SW 1271 (cell line): ENCODE measurements at regions not wholly inside any gene's neighbourhood (a gene's known extent, or its start where the extent isn't known, plus 50 kb on each side); places are given as distances from the start of the nearest gene placed in this dataset.
"Not testable (repeated sequence)": the region's sequence is repeated elsewhere in the genome, so short reads cannot be mapped to it uniquely, and the experiment has no call there.

Experiments used
- DNase-seq, 2 experiments: peaks; one replicate each; lab custom pipeline; 2025; lab: John Stamatoyannopoulos, UW

DNA sequence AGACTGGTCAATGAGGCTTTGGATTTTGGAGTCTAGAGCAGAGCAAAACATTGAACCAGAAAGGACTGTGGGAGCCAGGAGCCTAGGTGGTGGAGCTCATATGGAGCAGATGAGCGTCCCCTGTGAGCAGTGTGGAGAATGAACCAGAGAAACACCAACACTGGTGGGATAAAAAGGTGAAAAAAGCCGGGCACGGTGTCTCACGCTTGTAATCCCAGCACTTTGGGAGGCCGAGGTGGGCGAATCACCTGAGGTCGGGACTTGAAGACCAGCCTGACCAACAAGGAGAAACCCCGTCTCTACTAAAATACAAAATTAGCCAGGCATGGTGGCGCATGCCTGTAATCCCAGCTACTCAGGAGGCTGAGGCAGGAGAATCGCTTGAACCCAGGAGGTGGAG lies 192.7 kb upstream of the CDH5 start:
- DNase-seq = not testable (repeated sequence)

DNA sequence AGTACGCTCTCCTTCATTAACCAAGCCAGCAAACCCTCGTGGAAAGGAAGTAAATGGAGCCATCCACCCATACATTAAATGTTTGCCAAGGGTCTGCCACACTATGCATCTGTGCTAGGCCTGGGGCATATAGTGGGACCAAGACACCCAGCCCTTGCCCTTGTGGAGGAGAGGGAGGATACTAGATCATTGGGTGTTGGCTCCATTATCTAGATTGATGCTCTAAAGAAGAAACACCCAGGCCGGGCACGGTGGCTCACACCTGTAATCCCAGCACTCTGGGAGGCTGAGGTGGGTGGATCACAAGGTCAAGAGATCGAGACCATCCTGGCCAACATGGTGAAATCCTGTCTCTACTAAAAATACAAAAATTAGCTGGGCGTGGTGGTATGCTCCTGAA lies 193.3 kb upstream of the CDH5 start:
- DNase-seq = not testable (repeated sequence)

DNA sequence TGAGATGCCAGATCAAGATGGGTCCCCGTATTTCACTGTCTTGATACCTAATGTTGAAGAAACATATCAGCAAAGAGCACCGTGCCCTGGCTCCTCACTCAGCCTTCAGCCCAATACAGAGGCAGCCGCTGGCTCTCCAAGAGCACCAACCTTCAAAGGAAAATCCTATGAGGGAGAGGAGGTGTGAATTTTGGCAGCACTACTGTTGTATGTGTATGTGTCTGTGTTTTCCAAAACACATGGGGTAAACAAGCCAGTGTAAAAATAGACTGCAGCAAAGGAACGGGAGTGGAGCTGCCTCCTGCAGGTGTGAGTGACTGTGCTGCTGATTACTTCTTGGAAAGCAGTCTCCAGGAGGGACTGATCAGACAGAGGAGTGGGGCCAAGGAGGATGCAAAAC lies 194.0 kb upstream of the CDH5 start:
- no peak for DNase-seq

DNA sequence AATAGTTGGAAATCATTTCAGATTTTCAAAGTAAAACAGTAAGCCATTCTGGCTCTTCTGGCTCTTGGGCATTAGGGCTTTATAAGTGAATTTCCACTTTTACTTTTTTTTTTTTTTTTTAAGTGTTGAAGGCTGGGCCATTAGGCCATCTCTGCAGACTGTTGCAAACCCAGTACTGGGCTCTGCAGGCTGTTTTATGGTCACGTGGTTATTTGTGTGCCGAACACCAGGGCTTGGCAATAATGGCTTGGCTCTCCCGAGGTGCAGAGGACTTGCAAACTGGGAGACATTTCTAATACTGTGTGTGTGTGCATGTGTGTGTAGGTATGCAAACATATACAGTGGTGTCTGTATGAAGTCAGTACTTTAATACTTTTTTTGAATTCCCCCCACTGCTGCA lies 194.9 kb upstream of the CDH5 start:
- no peak for DNase-seq

DNA sequence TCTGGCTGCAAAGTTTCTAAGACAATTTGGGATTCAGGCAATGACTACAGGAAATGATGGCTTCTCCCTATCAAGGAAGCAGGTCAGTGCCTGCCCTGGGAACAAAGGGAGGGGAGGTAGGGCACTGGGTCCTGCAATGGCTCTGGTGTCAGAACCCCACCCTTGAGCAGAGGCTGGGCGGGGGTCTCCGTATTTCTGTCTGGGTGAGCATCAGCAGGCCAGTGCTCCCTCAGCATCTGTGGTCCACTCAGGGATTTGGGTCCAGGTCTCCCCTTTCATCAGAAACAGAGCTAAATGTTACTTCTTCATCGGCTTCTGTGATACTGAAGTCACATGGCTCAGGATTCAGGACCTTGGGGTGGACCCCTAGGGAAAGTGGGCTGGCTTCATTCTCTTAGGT lies 195.5 kb upstream of the CDH5 start:
- DNase-seq = no peak

DNA sequence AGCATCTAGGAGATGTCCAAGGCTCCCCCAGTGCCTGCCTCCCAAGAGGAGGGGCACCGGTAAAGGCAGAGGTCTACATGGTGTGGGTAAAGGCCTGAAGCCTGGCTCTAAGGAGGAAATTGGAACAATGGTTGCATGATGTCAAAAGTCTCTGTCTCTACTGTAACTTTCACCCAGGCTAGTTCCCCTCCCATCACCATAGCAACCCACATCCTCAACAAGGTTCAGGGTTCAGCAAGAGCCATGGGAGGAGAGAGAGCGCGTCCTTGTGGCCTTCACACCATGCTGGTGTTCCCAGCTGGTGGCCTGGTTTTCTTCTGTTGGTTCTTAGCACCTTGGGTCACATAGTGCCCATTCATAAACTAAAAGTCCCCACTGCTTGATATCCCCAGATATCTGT lies 196.7 kb upstream of the CDH5 start:
- no peak for DNase-seq

DNA sequence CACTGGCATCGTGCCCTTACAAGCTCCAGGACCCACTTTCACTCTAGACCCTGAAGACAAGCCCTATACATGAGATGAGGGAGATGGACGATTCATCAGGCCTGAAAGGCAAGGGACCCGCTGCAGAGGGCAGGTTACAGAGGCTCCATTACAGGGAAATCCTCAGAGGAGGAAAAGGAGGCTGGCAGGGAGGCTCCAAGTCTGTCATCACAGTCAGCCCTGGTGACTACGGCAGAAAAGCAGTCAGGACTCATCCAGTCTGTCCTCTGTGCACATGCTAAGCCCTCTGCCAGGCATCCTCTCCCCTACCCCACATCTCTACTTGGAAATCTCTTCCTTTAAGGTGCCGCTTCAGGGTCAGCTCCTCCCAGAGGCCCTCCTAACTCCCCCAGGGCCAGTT lies 197.7 kb upstream of the CDH5 start:
- no peak for DNase-seq

DNA sequence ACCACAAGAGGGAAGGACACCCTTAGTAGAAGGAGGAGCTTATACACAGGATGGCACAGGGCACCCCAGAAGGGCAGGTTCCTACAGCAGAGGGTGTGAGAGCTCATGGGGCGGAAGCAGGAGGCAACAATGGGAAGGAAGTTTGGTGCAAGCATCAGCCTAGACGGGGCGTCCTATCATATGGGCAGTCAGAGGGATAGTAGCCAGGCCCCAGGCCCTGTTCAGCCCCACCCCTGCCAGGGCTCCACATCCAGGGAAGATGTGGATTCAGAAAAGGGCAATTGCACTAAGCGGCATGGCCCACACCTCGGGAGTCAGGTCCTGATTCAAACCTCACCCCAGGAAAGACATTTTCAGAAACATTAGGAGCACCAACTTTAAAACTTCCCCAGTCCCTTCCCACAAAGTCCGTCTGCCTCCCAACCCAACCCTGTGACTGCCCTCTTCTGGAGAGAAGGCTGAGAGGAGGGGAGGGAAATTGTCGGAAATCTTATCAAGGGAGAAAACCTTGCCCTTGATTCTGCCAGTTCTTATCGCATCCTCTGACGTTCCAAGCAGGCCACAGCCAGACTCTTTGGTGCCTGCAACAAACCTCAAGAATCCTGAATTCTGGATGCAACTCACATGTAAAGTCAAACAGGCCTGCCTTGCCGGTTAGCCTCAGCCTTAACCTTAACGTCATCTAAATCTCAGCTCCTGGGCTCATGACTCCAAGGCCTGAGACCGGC lies 198.8 kb upstream of the CDH5 start:
- no peak for DNase-seq

DNA sequence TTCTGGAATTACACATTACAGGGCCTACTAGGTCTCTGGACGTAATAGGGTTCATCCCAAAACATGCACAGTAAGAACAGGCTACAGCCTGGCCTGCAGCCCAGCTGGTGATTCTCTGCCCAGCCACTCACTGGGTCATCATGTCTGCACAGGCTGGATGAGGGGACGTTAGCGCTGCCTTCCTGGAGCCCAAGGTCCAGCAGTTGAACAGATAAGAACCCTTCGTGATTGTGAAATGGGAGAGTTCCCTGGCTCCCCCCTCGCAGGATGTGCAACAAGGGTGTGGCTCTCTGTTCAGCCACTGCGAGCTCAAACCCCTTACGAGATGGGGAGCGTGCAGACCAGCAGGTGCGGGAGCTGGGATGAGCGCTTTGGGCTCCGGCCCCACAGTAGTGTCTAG lies 200.0 kb upstream of the CDH5 start:
- DNase-seq = no peak

DNA sequence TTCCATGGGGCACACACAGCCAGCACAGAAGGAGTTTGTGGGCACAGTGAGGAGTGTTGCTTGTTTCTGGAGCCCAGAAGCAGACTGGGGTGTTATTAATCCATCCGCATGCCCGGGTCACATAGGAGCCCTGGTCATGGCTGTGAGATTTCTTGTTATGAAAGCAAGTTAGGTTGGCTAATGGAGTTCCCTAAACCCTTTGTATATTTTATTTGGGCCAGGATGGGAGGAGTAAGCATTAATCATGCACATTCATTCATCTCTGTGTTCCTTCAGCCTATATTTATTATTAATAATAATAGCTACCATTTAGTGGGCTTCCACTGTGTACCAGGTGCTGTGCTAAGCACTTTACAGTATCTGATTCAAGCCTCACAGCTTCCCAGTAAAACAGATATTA lies 200.6 kb upstream of the CDH5 start:
- DNase-seq = no peak

DNA sequence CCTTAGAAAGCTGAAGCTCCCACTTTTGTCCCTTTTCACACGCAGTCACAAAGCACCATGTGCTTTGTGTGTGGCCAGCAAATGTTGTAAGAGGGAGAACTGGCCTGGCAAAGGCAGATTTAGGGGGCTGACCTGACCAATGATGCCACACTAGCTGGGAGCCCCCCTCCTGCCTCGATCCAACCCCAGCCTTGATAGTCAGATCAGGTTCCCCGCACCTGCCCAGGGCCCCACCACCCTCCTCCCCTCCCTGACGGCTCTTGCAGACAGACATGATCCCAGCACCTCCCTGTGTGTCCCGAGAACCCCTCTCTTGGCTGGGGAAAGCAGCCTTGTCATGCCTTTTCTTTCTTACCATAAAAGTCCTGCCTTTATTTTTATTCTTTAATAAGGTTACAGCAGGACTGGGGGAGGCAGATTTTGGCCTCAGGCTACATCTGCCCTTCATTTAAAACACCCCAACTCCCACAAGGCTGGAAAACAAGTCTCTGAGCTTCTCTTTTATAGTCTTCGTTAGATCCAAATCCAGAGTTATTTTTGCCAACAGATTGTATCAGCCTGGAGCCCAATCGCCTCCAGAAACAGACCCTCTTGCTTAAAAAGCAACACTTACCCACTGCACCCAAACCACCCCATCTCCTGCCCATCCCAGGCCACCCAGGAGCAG lies 201.8 kb upstream of the CDH5 start:
- DNase-seq = no peak

DNA sequence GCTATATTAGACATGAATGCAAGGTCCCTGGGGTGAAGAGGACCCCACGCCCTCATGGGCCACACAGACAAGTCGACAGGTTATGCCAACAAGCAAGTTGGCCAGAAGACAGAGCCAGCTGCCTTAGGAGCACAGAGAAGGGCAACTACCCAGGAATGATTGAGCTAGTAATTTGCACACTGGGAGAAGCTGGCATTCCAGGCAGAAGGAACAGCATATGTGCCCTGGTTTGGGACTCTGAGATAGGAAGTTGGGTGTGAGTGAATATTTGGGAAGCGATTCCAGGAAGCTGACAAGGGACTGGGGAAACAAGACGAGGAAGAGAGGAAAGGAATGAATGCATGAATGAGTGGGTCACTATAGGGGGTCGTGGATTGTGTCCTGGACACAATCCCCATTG lies 203.7 kb upstream of the CDH5 start:
- no peak for DNase-seq

DNA sequence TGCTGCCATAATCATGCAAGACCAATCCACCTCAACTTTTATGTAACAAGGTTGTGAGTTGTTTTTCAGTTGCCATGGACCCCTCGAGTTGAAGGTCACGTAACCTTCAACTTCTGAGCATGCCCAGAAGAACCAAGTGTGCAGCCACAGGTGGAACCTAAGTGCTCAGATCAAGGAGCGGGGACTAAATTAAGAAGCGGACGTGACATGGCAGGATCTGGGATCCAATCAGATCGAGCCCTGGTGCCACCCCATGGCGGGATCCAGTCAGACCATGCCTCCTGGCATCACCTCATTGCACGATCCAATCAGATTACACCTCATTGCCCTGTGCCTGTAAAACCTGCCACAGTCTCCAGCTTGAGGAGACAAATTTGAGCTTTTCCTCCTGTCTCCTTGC lies 204.5 kb upstream of the CDH5 start:
- DNase-seq = peak in 1 of 2 experiments; percentile 9

DNA sequence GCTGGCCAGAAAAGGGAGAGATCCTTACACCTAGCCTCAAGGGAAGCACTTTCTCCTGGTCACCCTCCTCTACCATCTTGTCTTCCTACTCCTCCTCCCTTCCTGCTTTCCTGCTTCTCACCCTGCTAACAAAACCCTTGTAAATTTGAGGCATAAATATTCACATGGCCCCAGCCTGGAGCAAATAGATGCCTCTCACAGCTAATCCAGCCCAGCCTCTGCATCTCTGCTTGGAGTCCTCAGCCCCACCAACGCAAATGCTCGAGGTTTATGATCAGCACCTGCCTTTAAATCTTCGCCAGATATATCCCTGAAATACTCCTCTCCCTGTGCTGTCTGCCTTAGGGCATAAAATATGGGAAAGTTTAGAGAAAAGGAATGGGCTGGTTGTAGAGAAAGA lies 205.2 kb upstream of the CDH5 start:
- DNase-seq = no peak

DNA sequence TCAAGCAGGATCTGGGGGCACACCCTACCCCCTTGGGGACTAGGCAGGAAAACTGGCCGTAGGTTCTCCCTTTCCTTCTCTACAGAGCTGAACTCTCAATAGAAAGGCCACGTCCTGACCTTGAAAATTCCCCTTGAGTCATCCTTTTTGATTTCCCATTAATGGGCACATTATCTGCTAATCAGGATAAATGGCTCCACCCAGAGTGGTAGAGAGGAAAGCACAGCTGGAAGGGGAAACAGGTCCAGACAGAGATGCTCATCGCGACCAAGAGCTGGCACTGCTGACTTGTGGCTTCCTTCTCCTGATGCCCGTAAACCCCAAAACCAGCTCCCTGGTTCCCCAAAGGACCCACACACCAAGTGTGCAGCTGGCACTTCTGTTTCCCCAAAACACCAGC lies 206.5 kb upstream of the CDH5 start:
- DNase-seq = no peak

DNA sequence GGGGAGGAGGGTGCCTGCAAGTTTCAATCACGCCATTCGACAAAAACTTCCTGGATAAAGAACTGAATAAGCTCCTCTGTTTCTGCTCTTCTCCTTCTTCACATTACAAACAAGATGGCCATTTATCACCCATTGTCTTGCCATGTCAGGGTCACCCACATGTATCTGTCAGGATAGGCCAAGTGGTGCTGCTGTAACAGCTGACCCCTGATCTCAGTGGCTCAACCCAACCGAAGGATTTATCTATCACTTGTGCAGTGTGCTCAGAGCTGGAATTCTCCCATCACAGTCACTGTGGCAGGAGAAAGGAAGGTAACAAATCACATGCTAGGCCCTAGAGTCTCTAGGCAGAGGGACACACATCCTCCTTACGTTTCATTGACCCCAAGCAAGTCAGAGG lies 210.0 kb upstream of the CDH5 start:
- no peak for DNase-seq

DNA sequence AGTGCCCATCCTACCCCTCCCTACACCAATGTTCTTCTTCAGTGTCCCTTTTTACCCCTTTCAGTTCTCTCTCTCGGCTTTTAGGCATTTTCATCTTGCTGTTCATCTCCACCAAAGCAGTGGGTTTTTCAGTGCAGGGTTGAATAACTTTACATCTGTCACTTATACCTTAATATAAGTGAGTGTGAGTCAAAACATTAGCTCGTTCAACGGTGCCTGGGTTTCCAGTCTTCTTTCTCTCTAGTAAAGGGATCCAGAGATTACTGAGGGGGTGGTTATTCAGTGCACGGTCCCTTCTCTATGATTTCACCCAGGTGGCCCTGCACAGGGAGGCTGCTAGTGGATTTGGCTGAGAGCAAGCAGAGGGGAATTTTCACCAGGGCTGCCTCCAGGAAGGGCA lies 210.6 kb upstream of the CDH5 start:
- DNase-seq = no peak

DNA sequence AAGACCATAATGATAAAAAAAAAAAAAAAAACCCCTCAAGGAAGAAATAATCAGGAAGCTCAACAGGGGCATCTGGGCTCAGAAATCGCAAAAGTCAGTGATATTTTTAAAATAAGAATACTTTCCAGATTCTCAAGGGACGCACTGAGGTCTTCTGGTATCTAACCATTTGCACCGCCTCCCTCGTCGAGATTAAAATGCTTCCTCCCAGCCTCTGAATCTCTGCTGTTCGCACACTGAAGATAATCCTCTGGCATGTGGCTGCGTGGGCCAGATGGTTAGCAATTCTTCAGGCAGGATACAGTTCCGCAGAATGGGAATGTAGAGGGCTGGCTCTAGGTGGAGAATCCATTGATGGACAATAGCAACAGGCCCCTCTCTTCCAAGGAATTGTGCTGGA lies 211.7 kb upstream of the CDH5 start:
- DNase-seq = no peak

DNA sequence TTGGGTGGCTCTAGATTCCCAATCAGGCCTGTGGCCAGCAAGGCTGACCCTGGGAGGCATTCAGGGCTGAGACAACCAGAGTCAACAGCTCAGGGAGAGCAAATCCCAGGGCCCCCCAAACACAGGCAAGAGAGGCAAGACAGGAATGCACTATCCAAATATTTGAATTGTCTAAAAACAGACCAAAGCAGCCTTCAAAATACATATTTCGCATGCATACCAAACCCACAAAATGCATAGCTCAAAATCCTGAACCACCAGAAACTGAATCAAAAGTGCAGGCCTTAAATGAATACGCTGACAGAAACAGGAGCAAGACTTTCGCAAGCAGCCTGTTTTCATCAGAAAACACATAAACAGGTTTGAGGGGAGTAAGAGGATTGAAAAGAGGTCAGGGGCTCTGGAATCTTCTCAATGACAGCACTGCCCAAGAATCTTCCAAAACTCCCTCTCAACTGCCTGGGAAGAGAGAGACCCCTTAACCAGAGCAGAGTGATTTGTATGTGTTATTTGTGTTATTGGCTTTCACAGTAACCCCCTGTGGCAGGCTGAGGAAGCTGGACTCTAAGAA lies 213.6 kb upstream of the CDH5 start:
- no peak for DNase-seq

DNA sequence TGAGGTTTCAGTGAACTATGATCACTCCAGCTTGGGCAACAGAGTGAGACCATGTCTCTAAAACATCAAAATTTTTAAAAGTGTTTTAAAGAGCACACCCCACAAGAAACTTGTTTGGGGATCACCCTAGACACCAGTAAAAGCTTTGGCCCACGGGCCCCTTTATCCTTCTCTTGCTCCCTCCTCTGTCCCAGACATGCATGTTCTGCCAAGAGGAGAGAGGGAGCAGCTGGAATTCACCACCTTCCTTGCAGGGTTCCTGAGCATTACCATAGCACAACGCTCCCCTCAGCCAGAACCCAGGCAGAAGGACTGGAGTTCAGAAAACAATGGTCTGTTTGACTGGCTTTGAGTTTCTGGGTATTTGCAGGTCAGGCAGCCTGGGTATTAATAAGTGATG lies 214.3 kb upstream of the CDH5 start:
- no peak for DNase-seq

DNA sequence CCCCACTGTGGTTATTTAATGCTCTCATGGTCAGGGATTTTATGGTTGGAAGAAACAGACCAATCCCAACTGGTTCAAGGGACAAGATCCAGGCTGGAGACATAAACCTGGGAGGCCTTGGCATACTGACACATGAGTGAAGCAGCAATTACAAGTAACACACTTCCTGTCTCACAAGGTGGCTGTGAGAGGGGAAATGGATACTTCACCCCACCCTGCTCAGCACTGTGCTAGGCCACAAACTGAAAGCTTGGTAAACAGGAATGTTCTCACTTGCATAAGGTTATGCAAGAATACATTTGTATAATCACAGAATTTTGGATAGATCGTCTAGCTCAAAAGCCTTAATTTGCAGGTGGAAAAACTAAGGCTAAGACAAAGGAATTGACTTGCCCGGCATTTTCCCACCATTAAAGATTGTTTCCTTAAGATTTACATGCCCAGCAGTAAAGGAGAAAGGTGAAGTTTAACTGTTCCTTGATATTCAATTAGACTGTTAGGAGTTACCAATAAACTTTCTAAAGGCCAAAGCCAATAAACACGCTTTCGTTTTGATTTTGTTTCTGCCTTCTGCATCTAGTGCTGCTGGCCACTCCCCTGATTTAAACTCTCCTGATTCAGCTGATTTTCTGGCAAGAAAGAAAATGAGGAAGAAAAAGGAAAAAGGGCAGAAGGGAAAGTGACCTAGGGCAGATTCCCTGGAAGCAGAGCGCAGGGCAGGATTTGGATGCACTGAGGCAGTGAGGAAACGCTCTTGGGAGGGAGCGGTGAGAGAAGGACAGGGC lies 215.6 kb upstream of the CDH5 start:
- DNase-seq = no peak

DNA sequence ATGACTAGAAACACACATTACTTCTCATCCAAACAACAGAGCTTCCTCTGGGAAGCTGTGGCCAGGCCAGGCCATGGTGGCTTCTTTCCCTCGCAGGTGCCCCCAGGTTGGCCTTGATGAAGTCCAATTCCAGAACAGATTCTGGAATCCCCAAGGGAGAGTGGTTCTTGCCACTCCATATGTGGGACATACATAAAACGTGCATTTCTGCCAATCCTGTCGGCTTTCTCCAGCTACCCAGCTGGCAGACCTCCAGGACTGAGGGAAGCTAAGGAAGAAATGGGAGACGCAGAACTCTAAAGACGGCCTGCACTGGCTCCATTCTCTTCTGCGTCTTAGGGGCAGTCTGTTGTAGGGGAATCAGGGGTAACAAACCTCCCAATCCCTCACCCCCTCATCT lies 219.2 kb upstream of the CDH5 start:
- no peak for DNase-seq

DNA sequence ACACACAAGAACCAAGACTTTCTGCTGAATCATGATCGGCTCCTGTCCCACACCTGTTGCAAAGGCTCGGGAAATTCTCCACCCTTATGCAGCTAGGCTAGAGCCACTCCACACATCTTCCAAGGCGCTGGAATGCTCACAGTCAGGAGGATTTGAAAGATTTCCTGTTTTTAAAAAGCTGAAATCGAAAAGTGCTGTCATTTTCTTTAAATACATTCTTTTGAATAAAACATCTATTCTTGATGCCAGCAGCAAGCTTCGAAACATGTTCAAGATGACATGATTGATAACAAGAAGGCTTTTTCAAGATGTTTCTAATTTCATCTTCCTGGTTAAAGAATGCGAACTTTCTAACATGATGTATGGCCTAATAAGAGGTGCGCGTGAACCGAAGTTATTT lies 219.7 kb upstream of the CDH5 start:
- DNase-seq = no peak
